ENCODE measurements at regions not wholly inside any gene's neighbourhood (a gene's known extent, or its start where the extent isn't known, plus 50 kb on each side); places are given as distances from the start of the nearest gene placed in this dataset.

DNA sequence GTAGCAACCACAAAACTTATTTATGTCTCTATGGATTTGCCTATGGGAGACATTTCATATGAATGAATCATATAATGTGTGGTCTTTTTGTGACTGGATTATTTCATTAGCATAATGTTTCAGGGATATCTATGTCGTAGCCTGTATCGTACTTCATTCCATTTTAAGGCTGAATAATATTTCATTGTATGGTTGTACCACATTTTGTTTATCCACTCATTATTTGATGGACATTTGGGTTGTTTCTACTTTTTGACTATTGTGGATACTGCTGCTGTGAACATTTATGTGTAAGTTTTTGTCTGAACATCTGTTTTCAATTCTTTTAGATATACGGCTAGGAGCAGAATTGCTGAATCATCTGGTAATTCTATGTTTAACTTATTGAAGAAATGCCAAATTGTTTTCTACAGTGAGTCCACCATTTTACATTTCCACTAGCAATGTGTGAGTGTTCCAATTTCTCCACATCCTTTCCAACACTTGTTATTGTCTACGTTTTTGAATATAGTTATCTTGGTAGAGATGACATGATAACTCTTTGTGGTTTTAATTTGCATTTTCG is 134.4 kb upstream of the DAZL start:
- TF ChIP-seq GATA3 (IDR thresholded peaks at IDR 0.05; ENCODE audit: low read depth, low read length) = no peak
- TF ChIP-seq GATA2 (IDR thresholded peaks at IDR 0.05; ENCODE audit: low read depth, low read length) = no peak
